Gastroesophageal sphincter (tissue), 4 donors: ENCODE measurements at regions not wholly inside any gene's neighbourhood (a gene's known extent, or its start where the extent isn't known, plus 50 kb on each side); places are given as distances from the start of the nearest gene placed in this dataset.

ENCODE experiments used
- ATAC-seq: fragments of 150-250 bp; one replicate; pipeline ENCODE4 v1.9.1; 2016; ENCODE audit warnings: mild to moderate bottlenecking, moderate library complexity
- H3K27ac ChIP-seq, 4 donors: fragments of 200-600 bp; sonication (generic) in 3 of 4; 1 replicate in 3 of 4; 2 replicates in 1 of 4; pipeline ENCODE4 v1.5.1; 2016 to 2019
- H3K27me3 ChIP-seq: fragments of 200-600 bp; sonication (generic); one replicate; pipeline ENCODE4 v1.5.1; 2019
- H3K36me3 ChIP-seq, 2 donors: fragments of 200-600 bp; sonication (generic); one replicate each; pipeline ENCODE4 v1.5.1; 2019; ENCODE audit warnings: control low read depth in 1 of 2
- H3K4me1 ChIP-seq, 3 donors: fragments of 200-600 bp; sonication (generic); 1 replicate in 2 of 3; 2 replicates in 1 of 3; pipeline ENCODE4 v1.5.1; 2016 to 2019; ENCODE audit warnings: control low read depth in 2 of 3
- H3K4me3 ChIP-seq, 2 donors: fragments of 200-600 bp; sonication (generic); one replicate each; pipeline ENCODE4 v1.5.1; 2019; ENCODE audit warnings: mild to moderate bottlenecking in 1 of 2, moderate library complexity in 1 of 2
- H3K9me3 ChIP-seq, 3 donors: fragments of 200-600 bp; sonication (generic); one replicate each; pipeline ENCODE4 v1.5.1; 2017 to 2019; ENCODE audit warnings: control low read depth in 2 of 3
- EP300 ChIP-seq: sonication (generic); formaldehyde crosslinking; IDR thresholded peaks from one replicate; pipeline ENCODE4 v1.6.1; 2017; ENCODE audit warnings: antibody characterized with exemption, mild to moderate bottlenecking
- POLR2A ChIP-seq, 2 donors: fragments of 450-650 bp; IDR thresholded peaks; one replicate each; pipeline ENCODE4 v1.6.1; 2017; ENCODE audit warnings: antibody characterized with exemption in 2 of 2, mild to moderate bottlenecking in 2 of 2, moderate library complexity in 1 of 2
- POLR2AphosphoS5 ChIP-seq: sonication (generic); formaldehyde crosslinking; IDR thresholded peaks from one replicate; pipeline ENCODE4 v1.6.1; 2017; ENCODE audit warnings: antibody characterized with exemption
- WGBS, 2 donors: methylation state at CpG; one replicate each; pipeline ENCODE4 v1.1.5; 2018; ENCODE audit warnings: low coverage in 1 of 2; 5-methylcytosine and 5-hydroxymethylcytosine counted together
- TF ChIP-seq, protein P1 (sequence below), 4 experiments: fragments of 200-600 bp in 2 of 4; fragments of 450-650 bp in 2 of 4; sonication (generic) in 1 of 4; IDR thresholded peaks; one replicate each; pipeline ENCODE4 v1.5.1; 2017 to 2019; ENCODE audit warnings: antibody characterized with exemption in 4 of 4, mild to moderate bottlenecking in 2 of 4, moderate library complexity in 2 of 4

- Histone ChIP-seq H3K4me3 (no peak overlapping the region), H3K27ac (no peak overlapping the region), H3K36me3 (no peaks in the 10 kb centered on the region), H3K9me3 (no peaks in the 10 kb centered on the region), H3K27me3 (no peaks in the 10 kb centered on the region), H3K4me1 (peaks cover 0 to 7% (median 0%) of the 10 kb centered on the region in 3 donors)
- no peak for TF ChIP-seq POLR2AphosphoS5
- no peak for TF ChIP-seq POLR2A (IDR thresholded peaks at IDR 0.05)
- TF ChIP-seq, protein P1, sequence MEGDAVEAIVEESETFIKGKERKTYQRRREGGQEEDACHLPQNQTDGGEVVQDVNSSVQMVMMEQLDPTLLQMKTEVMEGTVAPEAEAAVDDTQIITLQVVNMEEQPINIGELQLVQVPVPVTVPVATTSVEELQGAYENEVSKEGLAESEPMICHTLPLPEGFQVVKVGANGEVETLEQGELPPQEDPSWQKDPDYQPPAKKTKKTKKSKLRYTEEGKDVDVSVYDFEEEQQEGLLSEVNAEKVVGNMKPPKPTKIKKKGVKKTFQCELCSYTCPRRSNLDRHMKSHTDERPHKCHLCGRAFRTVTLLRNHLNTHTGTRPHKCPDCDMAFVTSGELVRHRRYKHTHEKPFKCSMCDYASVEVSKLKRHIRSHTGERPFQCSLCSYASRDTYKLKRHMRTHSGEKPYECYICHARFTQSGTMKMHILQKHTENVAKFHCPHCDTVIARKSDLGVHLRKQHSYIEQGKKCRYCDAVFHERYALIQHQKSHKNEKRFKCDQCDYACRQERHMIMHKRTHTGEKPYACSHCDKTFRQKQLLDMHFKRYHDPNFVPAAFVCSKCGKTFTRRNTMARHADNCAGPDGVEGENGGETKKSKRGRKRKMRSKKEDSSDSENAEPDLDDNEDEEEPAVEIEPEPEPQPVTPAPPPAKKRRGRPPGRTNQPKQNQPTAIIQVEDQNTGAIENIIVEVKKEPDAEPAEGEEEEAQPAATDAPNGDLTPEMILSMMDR (IDR thresholded peaks at IDR 0.05) = no peak
- no peak for ATAC-seq
- WGBS, 2 donors = 79 to 92% methylated on average over 2 to 5 of the region's 5 CpGs
Measured at GRCh38 chr5:124572971-124573370, 173.5 kb downstream of the ZNF608 start.

- Histone ChIP-seq H3K27ac (no peak overlapping the region), H3K27me3 (no peaks in the 10 kb centered on the region), H3K36me3 (no peaks in the 10 kb centered on the region), H3K9me3 (no peaks in the 10 kb centered on the region), H3K4me1 (peaks cover 0 to 7% (median 0%) of the 10 kb centered on the region in 3 donors), H3K4me3 (no peak overlapping the region)
- WGBS, 2 donors = 38 to 59% methylated on average over 5 to 9 of the region's 9 CpGs
- TF ChIP-seq, protein P1 (IDR thresholded peaks at IDR 0.05) = no peak
- TF ChIP-seq POLR2A (IDR thresholded peaks at IDR 0.05) (no peak), POLR2AphosphoS5 (no peak), EP300 (no peak)
- ATAC-seq = no peak
Measured at GRCh38 chr5:124570285-124571035, 176.0 kb downstream of the ZNF608 start.

DNA sequence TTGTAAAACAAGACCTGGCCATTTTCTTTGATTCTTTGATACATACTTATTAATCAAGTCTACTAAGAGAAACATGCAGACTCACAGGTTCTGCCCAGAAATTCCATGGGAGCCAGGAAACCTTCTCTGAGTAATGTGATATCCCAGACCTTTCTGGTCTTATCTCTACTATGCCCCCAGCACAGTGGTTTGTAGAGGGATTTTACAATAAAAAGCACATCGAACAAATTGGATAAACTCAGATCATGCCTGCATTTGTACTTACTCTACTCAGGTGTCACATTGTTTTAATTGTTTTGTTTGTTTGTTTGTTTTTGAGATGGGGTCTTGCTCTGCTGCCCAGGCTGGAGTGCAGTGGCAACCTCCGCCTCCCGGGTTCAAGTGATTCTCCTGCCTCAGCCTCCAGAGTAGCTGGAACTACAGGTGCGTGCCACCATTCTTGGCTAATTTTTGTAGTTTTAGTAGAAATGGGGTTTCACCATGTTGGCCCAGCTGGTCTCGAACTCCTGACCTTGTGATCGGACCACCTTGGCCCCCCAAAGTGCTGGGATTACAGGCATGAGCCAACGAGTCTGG, 179.5 kb downstream of the ZNF608 start:
- H3K36me3 ChIP-seq = no peaks in the 10 kb centered on the region
- ATAC-seq = no peak
- H3K4me3 ChIP-seq = no peak overlapping the region
- 93 to 100% methylated on average over 3 to 6 of the region's 7 CpGs for WGBS, 2 donors
- no peaks in the 10 kb centered on the region for H3K27me3 ChIP-seq
- H3K9me3 ChIP-seq = no peaks in the 10 kb centered on the region
- H3K4me1 ChIP-seq = no peaks in the 10 kb centered on the region
- no peak overlapping the region for H3K27ac ChIP-seq
- no peak for TF ChIP-seq EP300
- TF ChIP-seq, protein P1 (IDR thresholded peaks at IDR 0.05) = no peak
- TF ChIP-seq POLR2AphosphoS5 = no peak
- TF ChIP-seq POLR2A (IDR thresholded peaks at IDR 0.05) = no peak

- H3K36me3 ChIP-seq = no peaks in the 10 kb centered on the region
- no peaks in the 10 kb centered on the region for H3K27me3 ChIP-seq
- TF ChIP-seq EP300 (no peak), POLR2AphosphoS5 (no peak), POLR2A (IDR thresholded peaks at IDR 0.05) (no peak)
- TF ChIP-seq, protein P1 (IDR thresholded peaks at IDR 0.05) = no peak
- WGBS, 2 donors = 86 to 100% methylated on average over 1 to 2 of the region's 2 CpGs
- no peaks in the 10 kb centered on the region for H3K4me1 ChIP-seq
- ATAC-seq = no peak
- H3K27ac ChIP-seq = no peak overlapping the region
- no peaks in the 10 kb centered on the region for H3K9me3 ChIP-seq
- H3K4me3 ChIP-seq = no peak overlapping the region
Measured at GRCh38 chr5:124561451-124561850, 185.0 kb downstream of the ZNF608 start.

DNA sequence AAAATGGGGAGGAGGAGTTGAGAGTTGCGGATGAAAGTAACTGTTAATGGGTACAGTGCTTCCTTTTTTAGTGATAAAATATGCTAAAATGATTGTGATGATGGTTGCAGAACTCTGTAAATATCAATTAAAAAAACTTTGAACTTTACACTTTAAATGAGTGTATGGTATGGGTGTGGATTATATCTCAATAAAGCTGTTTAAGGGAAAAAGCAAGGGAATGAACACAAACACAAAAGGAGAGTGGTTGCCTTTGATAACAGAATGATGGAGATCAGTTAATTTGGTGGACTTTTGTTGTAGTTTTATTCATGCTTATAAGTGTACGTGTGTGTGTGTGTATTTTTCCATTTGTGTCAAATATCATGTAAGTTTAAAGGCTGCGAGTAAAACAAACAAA, 186.1 kb downstream of the ZNF608 start:
- Histone ChIP-seq H3K4me1 (no peaks in the 10 kb centered on the region), H3K36me3 (no peaks in the 10 kb centered on the region), H3K27ac (no peak overlapping the region), H3K27me3 (no peaks in the 10 kb centered on the region), H3K4me3 (no peak overlapping the region), H3K9me3 (no peaks in the 10 kb centered on the region)
- 79 to 88% methylated on average over 3 of the region's 3 CpGs for WGBS, 2 donors
- no peak for ATAC-seq
- TF ChIP-seq POLR2AphosphoS5 (no peak), EP300 (no peak), POLR2A (IDR thresholded peaks at IDR 0.05) (no peak)
- TF ChIP-seq, protein P1 (IDR thresholded peaks at IDR 0.05) = no peak
